Panc1 (cell line): ENCODE measurements at regions not wholly inside any gene's neighbourhood (a gene's known extent, or its start where the extent isn't known, plus 50 kb on each side); places are given as distances from the start of the nearest gene placed in this dataset.

Experiments
- POLR2AphosphoS5 ChIP-seq: IDR thresholded peaks from 2 replicates; pipeline ENCODE4 v1.6.1; 2012; ENCODE audit warnings: mild to moderate bottlenecking, low read depth, low read length, moderate library complexity
- SIN3A ChIP-seq: IDR thresholded peaks from 2 replicates; pipeline ENCODE4 v1.6.1; 2012; ENCODE audit warnings: low read depth, mild to moderate bottlenecking, low read length, moderate library complexity, borderline replicate concordance; ENCODE audit not compliant: insufficient read depth
- TCF7L2 ChIP-seq: IDR thresholded peaks from 2 replicates; pipeline ENCODE4 v1.6.1; 2011; ENCODE audit warnings: mild to moderate bottlenecking, low read depth, low read length, inconsistent platforms
- TF ChIP-seq, protein P1 (sequence below): fragments of 450-650 bp; IDR thresholded peaks from 2 replicates; pipeline ENCODE4 v1.5.1; 2017; ENCODE audit warnings: mild to moderate bottlenecking
- TF ChIP-seq, protein P2 (sequence below), 2 experiments: IDR thresholded peaks; 2 replicates each; pipeline ENCODE4 v1.6.1; 2011 to 2012; ENCODE audit warnings: low read depth in 2 of 2, control low read depth in 1 of 2, low read length in 1 of 2, mild to moderate bottlenecking in 1 of 2, moderate library complexity in 1 of 2; ENCODE audit not compliant: insufficient read depth in 1 of 2

DNA sequence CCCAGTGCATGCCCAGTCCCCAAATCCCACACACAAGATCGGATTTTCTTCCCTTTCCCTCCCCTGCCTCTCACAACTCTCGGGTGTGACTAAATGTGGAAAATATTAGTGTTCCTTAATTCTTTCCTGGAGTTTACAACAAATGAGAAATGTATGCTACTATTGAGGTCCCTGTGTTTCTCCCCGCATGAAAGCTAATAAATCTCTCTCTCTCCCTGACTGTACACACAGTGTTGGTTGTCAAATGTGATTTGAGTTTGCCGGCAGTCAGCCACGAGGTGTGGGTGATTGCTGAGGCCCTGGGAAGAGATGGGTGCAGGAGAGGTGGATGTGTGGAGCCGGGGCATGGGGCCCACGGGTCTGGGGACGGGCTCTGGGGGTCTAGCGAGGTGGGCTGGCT lies 161.4 kb upstream of the IQSEC1 start:
- TF ChIP-seq, protein P1, sequence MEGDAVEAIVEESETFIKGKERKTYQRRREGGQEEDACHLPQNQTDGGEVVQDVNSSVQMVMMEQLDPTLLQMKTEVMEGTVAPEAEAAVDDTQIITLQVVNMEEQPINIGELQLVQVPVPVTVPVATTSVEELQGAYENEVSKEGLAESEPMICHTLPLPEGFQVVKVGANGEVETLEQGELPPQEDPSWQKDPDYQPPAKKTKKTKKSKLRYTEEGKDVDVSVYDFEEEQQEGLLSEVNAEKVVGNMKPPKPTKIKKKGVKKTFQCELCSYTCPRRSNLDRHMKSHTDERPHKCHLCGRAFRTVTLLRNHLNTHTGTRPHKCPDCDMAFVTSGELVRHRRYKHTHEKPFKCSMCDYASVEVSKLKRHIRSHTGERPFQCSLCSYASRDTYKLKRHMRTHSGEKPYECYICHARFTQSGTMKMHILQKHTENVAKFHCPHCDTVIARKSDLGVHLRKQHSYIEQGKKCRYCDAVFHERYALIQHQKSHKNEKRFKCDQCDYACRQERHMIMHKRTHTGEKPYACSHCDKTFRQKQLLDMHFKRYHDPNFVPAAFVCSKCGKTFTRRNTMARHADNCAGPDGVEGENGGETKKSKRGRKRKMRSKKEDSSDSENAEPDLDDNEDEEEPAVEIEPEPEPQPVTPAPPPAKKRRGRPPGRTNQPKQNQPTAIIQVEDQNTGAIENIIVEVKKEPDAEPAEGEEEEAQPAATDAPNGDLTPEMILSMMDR = no peak
- TF ChIP-seq, protein P2, sequence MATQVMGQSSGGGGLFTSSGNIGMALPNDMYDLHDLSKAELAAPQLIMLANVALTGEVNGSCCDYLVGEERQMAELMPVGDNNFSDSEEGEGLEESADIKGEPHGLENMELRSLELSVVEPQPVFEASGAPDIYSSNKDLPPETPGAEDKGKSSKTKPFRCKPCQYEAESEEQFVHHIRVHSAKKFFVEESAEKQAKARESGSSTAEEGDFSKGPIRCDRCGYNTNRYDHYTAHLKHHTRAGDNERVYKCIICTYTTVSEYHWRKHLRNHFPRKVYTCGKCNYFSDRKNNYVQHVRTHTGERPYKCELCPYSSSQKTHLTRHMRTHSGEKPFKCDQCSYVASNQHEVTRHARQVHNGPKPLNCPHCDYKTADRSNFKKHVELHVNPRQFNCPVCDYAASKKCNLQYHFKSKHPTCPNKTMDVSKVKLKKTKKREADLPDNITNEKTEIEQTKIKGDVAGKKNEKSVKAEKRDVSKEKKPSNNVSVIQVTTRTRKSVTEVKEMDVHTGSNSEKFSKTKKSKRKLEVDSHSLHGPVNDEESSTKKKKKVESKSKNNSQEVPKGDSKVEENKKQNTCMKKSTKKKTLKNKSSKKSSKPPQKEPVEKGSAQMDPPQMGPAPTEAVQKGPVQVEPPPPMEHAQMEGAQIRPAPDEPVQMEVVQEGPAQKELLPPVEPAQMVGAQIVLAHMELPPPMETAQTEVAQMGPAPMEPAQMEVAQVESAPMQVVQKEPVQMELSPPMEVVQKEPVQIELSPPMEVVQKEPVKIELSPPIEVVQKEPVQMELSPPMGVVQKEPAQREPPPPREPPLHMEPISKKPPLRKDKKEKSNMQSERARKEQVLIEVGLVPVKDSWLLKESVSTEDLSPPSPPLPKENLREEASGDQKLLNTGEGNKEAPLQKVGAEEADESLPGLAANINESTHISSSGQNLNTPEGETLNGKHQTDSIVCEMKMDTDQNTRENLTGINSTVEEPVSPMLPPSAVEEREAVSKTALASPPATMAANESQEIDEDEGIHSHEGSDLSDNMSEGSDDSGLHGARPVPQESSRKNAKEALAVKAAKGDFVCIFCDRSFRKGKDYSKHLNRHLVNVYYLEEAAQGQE (IDR thresholded peaks at IDR 0.05; ENCODE audit: insufficient read depth in 1 of 2, low read depth in 2 of 2, low read length in 1 of 2) = no peak
- TF ChIP-seq POLR2AphosphoS5 (no peak), SIN3A (no peak), TCF7L2 (no peak)
